ENCODE measurements at regions not wholly inside any gene's neighbourhood (a gene's known extent, or its start where the extent isn't known, plus 50 kb on each side); places are given as distances from the start of the nearest gene placed in this dataset.

GRCh38 chr4:179843370-179843769 lies 2399.8 kb upstream of the TENM3 start:
- peak; percentile 2 for DNase-seq (ENCODE audit: low read depth)
- H3K4me3 ChIP-seq (ENCODE audit: low read length), result no peak overlapping the region
- TF ChIP-seq CTCF (conservative IDR thresholded peaks at IDR 0.05; ENCODE audit: low read depth, low read length), result no peak

GRCh38 chr4:179855469-179855868 lies 2387.7 kb upstream of the TENM3 start:
- DNase-seq (ENCODE audit: low read depth), result no peak
- no peak overlapping the region for H3K4me3 ChIP-seq (ENCODE audit: low read length)
- TF ChIP-seq CTCF (conservative IDR thresholded peaks at IDR 0.05; ENCODE audit: low read depth, low read length), result no peak

GRCh38 chr4:179858221-179858620 lies 2385.0 kb upstream of the TENM3 start:
- no peak for TF ChIP-seq CTCF (conservative IDR thresholded peaks at IDR 0.05; ENCODE audit: low read depth, low read length)
- H3K4me3 ChIP-seq (ENCODE audit: low read length), result no peak overlapping the region
- no peak for DNase-seq (ENCODE audit: low read depth)

GRCh38 chr4:179867300-179867878 lies 2375.8 kb upstream of the TENM3 start:
- H3K4me3 ChIP-seq (ENCODE audit: low read length), result no peak overlapping the region
- no peak for DNase-seq (ENCODE audit: low read depth)
- TF ChIP-seq CTCF (conservative IDR thresholded peaks at IDR 0.05; ENCODE audit: low read depth, low read length), result peak; percentile 94

- TF ChIP-seq CTCF (conservative IDR thresholded peaks at IDR 0.05; ENCODE audit: low read depth, low read length), result no peak
- DNase-seq (ENCODE audit: low read depth), result no peak
- no peak overlapping the region for H3K4me3 ChIP-seq (ENCODE audit: low read length)
These were observed 2371.5 kb upstream of the TENM3 start for GRCh38 chr4:179871726-179872125.

GRCh38 chr4:179872755-179873154 lies 2370.4 kb upstream of the TENM3 start:
- no peak overlapping the region for H3K4me3 ChIP-seq (ENCODE audit: low read length)
- TF ChIP-seq CTCF (conservative IDR thresholded peaks at IDR 0.05; ENCODE audit: low read depth, low read length), result no peak
- no peak for DNase-seq (ENCODE audit: low read depth)

- H3K4me3 ChIP-seq (ENCODE audit: low read length), result no peak overlapping the region
- no peak for DNase-seq (ENCODE audit: low read depth)
- TF ChIP-seq CTCF (conservative IDR thresholded peaks at IDR 0.05; ENCODE audit: low read depth, low read length), result no peak
These were observed 2362.4 kb upstream of the TENM3 start for GRCh38 chr4:179880756-179881155.

All from retinal pigment epithelial cell (primary cell).